ENCODE measurements at regions not wholly inside any gene's neighbourhood (a gene's known extent, or its start where the extent isn't known, plus 50 kb on each side); places are given as distances from the start of the nearest gene placed in this dataset.

DNA sequence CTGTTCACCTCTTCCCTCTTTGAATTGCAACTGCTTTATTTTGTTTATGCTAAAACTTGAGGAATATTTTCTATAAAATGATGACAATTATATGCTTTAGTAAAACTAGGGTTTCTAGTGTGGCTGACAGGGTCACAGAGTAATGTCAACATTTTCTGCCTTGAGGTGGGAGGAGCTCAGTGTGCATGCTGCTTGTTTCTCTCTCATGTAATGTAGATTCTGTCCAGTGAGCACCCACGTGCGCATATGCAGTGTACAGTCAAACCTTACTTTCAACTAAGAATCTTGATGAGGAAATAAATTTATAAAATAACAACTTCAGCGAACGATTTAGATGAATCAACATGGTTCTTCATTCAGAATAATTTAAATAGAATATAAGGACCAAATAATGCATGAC lies 603.9 kb downstream of the PCDH17 start:
- TF ChIP-seq, protein P1, sequence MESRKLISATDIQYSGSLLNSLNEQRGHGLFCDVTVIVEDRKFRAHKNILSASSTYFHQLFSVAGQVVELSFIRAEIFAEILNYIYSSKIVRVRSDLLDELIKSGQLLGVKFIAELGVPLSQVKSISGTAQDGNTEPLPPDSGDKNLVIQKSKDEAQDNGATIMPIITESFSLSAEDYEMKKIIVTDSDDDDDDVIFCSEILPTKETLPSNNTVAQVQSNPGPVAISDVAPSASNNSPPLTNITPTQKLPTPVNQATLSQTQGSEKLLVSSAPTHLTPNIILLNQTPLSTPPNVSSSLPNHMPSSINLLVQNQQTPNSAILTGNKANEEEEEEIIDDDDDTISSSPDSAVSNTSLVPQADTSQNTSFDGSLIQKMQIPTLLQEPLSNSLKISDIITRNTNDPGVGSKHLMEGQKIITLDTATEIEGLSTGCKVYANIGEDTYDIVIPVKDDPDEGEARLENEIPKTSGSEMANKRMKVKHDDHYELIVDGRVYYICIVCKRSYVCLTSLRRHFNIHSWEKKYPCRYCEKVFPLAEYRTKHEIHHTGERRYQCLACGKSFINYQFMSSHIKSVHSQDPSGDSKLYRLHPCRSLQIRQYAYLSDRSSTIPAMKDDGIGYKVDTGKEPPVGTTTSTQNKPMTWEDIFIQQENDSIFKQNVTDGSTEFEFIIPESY (IDR thresholded peaks at IDR 0.05): no peak
- TF ChIP-seq, protein P2, sequence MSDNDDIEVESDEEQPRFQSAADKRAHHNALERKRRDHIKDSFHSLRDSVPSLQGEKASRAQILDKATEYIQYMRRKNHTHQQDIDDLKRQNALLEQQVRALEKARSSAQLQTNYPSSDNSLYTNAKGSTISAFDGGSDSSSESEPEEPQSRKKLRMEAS (IDR thresholded peaks at IDR 0.05): no peak
- TF ChIP-seq HNF4A (conservative IDR thresholded peaks at IDR 0.05) (no peak), HNF4G (IDR thresholded peaks at IDR 0.05) (no peak), TAF1 (conservative IDR thresholded peaks at IDR 0.05) (no peak), RAD21 (IDR thresholded peaks at IDR 0.05) (no peak), JUND (IDR thresholded peaks at IDR 0.05) (no peak), EGR1 (IDR thresholded peaks at IDR 0.05; ENCODE audit: low read depth in 2 of 2) (no peak)
- TF ChIP-seq, protein P3, sequence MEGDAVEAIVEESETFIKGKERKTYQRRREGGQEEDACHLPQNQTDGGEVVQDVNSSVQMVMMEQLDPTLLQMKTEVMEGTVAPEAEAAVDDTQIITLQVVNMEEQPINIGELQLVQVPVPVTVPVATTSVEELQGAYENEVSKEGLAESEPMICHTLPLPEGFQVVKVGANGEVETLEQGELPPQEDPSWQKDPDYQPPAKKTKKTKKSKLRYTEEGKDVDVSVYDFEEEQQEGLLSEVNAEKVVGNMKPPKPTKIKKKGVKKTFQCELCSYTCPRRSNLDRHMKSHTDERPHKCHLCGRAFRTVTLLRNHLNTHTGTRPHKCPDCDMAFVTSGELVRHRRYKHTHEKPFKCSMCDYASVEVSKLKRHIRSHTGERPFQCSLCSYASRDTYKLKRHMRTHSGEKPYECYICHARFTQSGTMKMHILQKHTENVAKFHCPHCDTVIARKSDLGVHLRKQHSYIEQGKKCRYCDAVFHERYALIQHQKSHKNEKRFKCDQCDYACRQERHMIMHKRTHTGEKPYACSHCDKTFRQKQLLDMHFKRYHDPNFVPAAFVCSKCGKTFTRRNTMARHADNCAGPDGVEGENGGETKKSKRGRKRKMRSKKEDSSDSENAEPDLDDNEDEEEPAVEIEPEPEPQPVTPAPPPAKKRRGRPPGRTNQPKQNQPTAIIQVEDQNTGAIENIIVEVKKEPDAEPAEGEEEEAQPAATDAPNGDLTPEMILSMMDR (IDR thresholded peaks at IDR 0.05; ENCODE audit: low read depth, low read length, missing input control): no peak
- TF ChIP-seq, protein P4, sequence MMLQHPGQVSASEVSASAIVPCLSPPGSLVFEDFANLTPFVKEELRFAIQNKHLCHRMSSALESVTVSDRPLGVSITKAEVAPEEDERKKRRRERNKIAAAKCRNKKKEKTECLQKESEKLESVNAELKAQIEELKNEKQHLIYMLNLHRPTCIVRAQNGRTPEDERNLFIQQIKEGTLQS (IDR thresholded peaks at IDR 0.05): no peak
